ENCODE measurements at regions not wholly inside any gene's neighbourhood (a gene's known extent, or its start where the extent isn't known, plus 50 kb on each side); places are given as distances from the start of the nearest gene placed in this dataset.
"Not testable (repeated sequence)": the region's sequence is repeated elsewhere in the genome, so short reads cannot be mapped to it uniquely, and the experiment has no call there.

GRCh38 chr4:24208691-24209090 is 318.8 kb upstream of the PPARGC1A start:
- DNase-seq: no peak
- no peaks in the 10 kb centered on the region for H3K27me3 ChIP-seq
- no peak overlapping the region for H3K4me3 ChIP-seq
- H3K4me1 ChIP-seq: no peaks in the 10 kb centered on the region
- intact Hi-C loops (cut with DNase I): no loop called here
- no peak for TF ChIP-seq CTCF (IDR thresholded peaks at IDR 0.05)
- H3K9ac ChIP-seq (ENCODE audit: low read depth in 2 of 2, low read length in 2 of 2): no peak overlapping the region
- H3K27ac ChIP-seq: no peak overlapping the region
- no peaks in the 10 kb centered on the region for H3K36me3 ChIP-seq
- no peaks in the 10 kb centered on the region for H3K9me3 ChIP-seq

GRCh38 chr4:24204708-24205107 is 314.9 kb upstream of the PPARGC1A start:
- DNase-seq; H3K36me3 ChIP-seq; H3K9ac ChIP-seq (ENCODE audit: low read depth in 2 of 2, low read length in 2 of 2); H3K4me1 ChIP-seq; H3K9me3 ChIP-seq; H3K27me3 ChIP-seq; intact Hi-C loops (cut with DNase I); H3K4me3 ChIP-seq; H3K27ac ChIP-seq: not testable (repeated sequence)

- no peak for TF ChIP-seq CTCF (IDR thresholded peaks at IDR 0.05)
- intact Hi-C loops (cut with DNase I): no loop called here
- H3K27me3 ChIP-seq: no peaks in the 10 kb centered on the region
Observed at GRCh38 chr4:24203926-24204325, 314.1 kb upstream of the PPARGC1A start.

GRCh38 chr4:24202579-24202978 is 312.7 kb upstream of the PPARGC1A start:
- no peak for TF ChIP-seq CTCF (IDR thresholded peaks at IDR 0.05)
- Histone ChIP-seq H3K27ac (no peak overlapping the region), H3K4me1 (no peaks in the 10 kb centered on the region), H3K9ac (ENCODE audit: low read depth in 2 of 2, low read length in 2 of 2) (no peak overlapping the region), H3K4me3 (no peak overlapping the region), H3K9me3 (no peaks in the 10 kb centered on the region), H3K36me3 (no peaks in the 10 kb centered on the region), H3K27me3 (no peaks in the 10 kb centered on the region)
- intact Hi-C loops (cut with DNase I): no loop called here
- DNase-seq: no peak

More at GRCh38 chr4:24203926-24204325, 314.1 kb upstream of the PPARGC1A start:
- DNase-seq: no peak
- Histone ChIP-seq H3K4me1 (no peaks in the 10 kb centered on the region), H3K36me3 (no peaks in the 10 kb centered on the region), H3K27ac (no peak overlapping the region), H3K4me3 (no peak overlapping the region), H3K9me3 (no peaks in the 10 kb centered on the region), H3K9ac (ENCODE audit: low read depth in 2 of 2, low read length in 2 of 2) (no peak overlapping the region)

- Histone ChIP-seq H3K9ac (ENCODE audit: low read depth in 2 of 2, low read length in 2 of 2) (no peak overlapping the region), H3K4me1 (no peaks in the 10 kb centered on the region), H3K4me3 (no peak overlapping the region), H3K27me3 (no peaks in the 10 kb centered on the region), H3K27ac (no peak overlapping the region), H3K9me3 (no peaks in the 10 kb centered on the region), H3K36me3 (no peaks in the 10 kb centered on the region)
- DNase-seq: no peak
- intact Hi-C loops (cut with DNase I): no loop called here
- no peak for TF ChIP-seq CTCF (IDR thresholded peaks at IDR 0.05)
Observed at GRCh38 chr4:24197955-24198354, 308.1 kb upstream of the PPARGC1A start.

- Histone ChIP-seq H3K9me3 (no peaks in the 10 kb centered on the region), H3K36me3 (no peaks in the 10 kb centered on the region), H3K4me3 (no peak overlapping the region), H3K27me3 (no peaks in the 10 kb centered on the region), H3K9ac (ENCODE audit: low read depth in 2 of 2, low read length in 2 of 2) (no peak overlapping the region), H3K27ac (no peak overlapping the region), H3K4me1 (no peaks in the 10 kb centered on the region)
- no peak for DNase-seq
- TF ChIP-seq CTCF (IDR thresholded peaks at IDR 0.05): no peak
- intact Hi-C loops (cut with DNase I): no loop called here
Observed at GRCh38 chr4:24196785-24197184, 306.9 kb upstream of the PPARGC1A start.

Data from colonic mucosa (tissue), 4 donors.